Amniotic stem cell (primary cell): ENCODE measurements at regions not wholly inside any gene's neighbourhood (a gene's known extent, or its start where the extent isn't known, plus 50 kb on each side); places are given as distances from the start of the nearest gene placed in this dataset.
A peak's percentile ranks its signal among the peaks of the same experiment; 100 is the strongest.

Source experiments
- DNase-seq: peaks from one replicate; lab custom pipeline; 2025; lab: John Stamatoyannopoulos, UW

GRCh38 chr6:149216459-149216858 lies 101.1 kb upstream of the TAB2 start:
- no peak for DNase-seq

DNA sequence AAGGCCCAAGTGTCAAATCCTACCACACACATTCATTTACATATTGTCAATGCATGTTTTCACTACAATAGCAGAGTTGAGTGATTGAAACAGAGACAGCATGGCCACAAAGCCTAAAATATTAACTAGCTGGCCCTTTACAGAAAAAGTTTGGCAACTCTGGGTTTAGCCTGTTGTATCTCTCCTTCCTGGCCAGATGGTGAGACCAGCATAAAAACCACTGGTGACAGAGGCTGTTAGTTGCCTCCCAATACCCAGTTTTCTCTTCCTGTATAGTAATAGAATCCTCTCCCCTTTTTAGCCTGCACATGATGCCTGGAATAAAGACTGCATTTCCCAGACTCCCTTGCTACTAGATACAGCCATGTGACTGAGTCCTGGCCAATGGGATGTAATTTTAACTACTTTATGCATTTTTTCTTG lies 100.0 kb upstream of the TAB2 start:
- DNase-seq: no peak

GRCh38 chr6:149218471-149218870 lies 99.0 kb upstream of the TAB2 start:
- no peak for DNase-seq

GRCh38 chr6:149218915-149219314 lies 98.6 kb upstream of the TAB2 start:
- DNase-seq: no peak

GRCh38 chr6:149220882-149221773 lies 96.4 kb upstream of the TAB2 start:
- DNase-seq: no peak

- no peak for DNase-seq
These were observed 95.8 kb upstream of the TAB2 start for GRCh38 chr6:149221774-149222070.

GRCh38 chr6:149223120-149223903 lies 94.2 kb upstream of the TAB2 start:
- DNase-seq: no peak

DNA sequence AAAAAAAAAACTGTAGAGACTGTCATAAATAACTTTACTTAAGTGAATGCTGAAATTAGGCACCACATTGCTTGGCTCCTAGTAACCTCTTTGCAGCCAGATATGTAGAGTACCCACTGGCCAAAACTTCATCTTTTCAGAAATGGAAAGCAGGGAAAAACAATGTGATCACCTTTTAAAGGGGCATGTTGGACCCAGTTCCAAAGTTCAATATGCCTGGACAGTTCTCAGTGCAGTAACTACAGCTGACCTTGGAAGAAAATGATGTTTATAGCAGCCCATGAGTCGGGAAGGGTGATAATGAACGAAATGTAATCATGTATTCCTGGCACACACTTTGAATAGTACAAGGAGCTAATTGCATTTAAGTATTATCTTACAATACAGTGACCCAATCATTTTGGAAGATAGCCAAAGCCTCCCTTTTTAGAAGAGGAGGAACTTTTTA lies 93.6 kb upstream of the TAB2 start:
- no peak for DNase-seq

GRCh38 chr6:149224399-149224798 lies 93.1 kb upstream of the TAB2 start:
- no peak for DNase-seq

- DNase-seq: no peak
These were observed 92.1 kb upstream of the TAB2 start for GRCh38 chr6:149225370-149225769.

GRCh38 chr6:149225946-149226345 lies 91.6 kb upstream of the TAB2 start:
- DNase-seq: no peak

GRCh38 chr6:149227796-149228195 lies 89.7 kb upstream of the TAB2 start:
- no peak for DNase-seq

DNA sequence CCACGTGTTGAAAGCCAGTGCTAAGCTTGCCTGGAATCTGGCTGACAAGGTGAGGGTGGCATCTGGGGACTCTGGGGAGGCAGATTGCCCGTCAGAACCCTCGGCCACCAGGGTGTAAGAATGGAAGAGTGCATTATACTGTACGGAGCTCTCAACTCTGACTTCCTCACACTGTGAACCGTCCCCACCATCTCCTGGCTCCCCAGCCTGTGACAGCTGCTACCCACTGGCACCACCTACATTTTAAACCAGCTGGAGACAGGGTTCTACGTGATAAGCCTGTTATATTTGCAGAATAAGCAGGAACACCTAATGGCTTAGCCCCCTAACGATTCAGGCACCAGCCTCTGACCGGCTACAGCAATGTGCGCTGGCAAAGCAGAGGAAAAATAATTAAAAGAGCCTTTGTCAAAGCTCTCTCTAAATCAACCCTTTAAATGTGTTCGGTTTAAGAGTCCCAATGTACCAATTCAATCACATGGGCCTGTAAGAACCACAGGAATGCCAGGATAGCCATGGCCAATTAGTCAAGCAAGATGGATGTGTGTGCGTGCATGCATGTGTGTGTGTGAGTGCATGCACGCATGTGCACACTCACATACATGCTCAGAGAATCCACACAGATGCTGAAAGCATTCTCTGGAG lies 89.1 kb upstream of the TAB2 start:
- DNase-seq: no peak

DNA sequence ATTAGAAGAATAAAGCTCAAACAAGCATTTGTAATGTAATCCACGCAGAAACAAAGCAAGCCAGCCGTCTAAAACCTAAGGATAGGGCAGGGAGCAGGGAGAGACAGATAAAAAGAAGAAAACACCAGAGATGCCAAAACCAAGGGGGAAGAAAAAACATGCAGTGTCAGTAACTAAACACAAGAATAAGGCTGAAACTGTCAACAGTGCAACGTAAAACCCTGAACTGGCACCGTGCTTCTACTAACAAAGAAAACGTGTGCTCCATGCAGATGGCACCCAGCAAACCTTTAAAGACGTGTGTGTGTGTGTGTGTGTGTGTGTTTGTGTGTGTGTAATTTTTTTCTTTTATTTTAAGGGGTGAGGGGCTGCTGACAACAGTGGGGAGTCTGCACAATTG lies 88.4 kb upstream of the TAB2 start:
- no peak for DNase-seq

DNA sequence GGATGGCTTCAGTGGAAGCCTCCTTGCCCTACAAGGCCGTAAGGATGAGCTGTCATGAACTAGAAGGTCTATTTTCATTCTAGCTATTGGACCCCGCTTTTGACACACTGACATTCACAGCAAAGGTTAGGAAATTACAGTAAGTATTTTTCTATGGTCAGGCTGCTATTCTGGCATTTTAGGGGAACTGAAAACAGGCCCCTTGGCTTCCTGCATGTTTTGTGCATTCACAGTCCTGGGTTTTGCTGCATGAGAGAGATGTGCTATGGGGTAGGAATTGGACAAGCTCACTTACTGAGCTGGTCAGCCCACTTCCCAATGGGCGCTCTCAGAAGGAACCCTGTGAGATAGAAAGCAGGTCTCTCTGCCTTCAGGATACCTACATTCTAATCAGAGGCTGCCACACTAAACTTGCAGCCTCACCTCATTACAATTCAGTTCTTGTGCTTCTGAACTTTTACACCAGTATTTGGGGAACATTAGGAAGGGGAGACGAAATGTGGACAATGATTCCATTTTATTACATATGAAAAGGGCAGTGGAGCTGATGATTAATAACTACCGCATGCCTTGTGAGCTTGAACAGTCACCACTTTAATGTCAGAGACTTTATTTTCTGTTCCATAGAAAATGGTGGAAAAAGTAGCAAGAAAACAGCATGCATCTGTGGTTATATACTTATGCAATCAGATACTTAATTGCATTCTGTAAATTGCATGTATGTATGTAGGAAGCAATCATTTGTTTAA lies 86.6 kb upstream of the TAB2 start:
- DNase-seq: no peak

DNA sequence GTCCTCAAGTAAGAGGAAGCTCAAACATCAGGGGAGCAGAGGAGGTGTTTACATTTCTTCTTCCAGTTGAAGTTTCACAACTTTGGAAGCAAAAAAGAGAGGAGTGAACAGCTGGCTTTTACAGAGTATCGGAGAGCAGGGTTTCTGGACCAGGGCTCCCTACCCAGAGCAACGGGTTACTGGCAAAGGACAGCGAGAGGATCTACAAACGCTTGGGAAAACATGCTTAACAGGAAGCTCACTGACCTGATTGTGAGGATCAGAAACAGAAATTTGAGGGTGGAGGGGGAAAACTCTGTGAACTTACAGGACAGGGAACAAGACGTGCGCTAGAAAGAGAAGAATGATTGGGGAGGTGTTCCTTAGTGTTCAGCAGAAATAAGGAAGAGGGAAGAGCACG lies 85.7 kb upstream of the TAB2 start:
- no peak for DNase-seq

DNA sequence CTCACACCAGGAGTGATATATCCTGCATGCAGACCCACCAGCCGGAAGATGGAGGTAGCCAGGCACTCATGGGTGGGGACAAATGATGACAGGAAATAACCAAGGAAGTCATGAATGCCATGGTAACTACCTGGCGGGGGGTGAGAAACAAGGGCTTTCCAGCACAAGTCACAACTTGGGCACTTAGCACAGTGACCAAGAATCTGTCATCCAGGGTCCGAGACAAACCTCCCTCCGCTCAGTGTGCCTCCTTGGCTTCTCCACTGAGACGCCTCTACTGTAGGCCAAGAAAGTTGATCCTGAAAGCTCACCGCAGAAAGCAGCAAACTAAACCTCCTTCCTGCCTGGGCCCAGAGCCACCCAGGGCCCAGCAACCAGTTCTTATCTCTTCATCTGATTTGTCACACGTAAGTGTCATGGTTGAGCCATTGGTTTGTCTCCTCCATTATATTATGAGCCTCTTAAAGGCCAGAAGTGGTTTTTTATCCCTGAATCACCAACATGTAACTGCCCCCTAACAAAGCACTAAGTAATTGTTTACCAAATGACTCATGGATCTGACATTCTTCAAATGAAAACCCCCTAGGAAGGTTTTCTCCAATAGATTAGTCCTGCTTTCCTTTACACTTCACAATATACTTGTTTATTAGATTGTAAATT lies 84.3 kb upstream of the TAB2 start:
- DNase-seq: peak; percentile 49

DNA sequence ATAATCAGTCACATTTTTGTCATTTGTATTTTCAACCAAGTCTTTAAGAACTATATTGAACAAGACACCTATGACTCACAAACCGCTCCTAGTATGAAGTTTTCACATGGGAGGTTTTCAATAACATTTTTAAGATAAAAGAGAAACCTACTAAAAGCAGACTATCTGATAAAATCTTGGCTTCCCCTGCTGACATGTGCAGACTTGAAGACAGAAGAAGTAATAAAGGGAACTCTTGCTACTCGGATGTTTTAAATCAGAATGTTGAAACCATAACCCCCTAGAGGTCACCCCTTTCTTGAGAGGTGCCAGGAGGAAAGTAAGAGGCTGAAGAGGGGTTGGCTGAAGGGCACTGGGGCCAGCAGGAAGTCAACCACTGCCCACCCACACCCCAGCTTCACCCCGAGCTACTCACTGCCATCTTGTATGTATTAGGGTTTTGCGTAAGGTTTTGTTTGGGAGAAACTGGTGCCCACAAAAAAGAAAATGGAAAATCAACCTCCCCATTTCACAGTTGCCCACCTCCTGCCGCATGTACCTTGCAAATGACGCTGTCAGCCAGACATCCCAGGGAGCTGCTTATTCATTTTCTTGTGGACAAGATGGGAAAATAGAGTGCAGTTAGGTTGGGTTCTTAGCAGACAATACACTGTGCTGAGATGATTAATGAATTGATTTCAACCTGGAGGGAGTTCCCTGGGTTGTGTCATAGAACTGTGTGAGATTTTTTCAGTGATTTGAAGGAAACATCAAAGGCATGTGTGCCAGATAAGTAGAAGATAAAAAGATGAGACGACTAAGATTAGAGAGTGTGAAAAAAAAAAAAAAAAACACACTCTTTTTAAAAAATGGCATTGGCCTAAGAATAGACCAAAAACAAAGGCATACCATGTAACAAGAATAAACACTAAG lies 83.2 kb upstream of the TAB2 start:
- DNase-seq: no peak

GRCh38 chr6:149235130-149235561 lies 82.4 kb upstream of the TAB2 start:
- DNase-seq: no peak

GRCh38 chr6:149236589-149236988 lies 80.9 kb upstream of the TAB2 start:
- DNase-seq: no peak
